Activated T-cell treated with anti-CD3 and anti-CD28 coated beads for 48 hours (primary cell): ENCODE measurements at regions not wholly inside any gene's neighbourhood (a gene's known extent, or its start where the extent isn't known, plus 50 kb on each side); places are given as distances from the start of the nearest gene placed in this dataset.
A peak's percentile ranks its signal among the peaks of the same experiment; 100 is the strongest.

Experiments
- DNase-seq: peaks from one replicate; pipeline ENCODE4 v3.0.0-alpha.2; 2020; ENCODE audit warnings: low read depth

DNA sequence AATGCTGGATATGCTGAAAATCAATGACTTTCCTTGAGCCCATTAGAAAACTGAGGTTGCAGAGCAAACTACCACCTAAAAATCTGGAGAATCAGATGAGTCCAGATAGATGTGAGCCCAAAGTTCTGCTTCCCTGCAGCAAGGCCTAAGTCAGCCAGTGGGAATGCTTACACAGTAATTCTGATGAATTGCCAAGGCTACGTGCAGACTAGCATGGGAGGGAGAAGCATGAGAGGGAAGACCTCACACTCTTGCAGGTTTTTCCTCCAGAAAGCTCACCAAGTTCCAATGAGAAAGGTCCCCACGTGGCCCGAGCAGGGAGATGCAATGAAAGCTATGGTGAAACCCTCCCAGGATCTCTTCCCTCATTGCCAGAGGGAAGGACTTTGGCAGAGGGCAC, 104.8 kb upstream of the SIRPA start:
- DNase-seq = no peak

DNA sequence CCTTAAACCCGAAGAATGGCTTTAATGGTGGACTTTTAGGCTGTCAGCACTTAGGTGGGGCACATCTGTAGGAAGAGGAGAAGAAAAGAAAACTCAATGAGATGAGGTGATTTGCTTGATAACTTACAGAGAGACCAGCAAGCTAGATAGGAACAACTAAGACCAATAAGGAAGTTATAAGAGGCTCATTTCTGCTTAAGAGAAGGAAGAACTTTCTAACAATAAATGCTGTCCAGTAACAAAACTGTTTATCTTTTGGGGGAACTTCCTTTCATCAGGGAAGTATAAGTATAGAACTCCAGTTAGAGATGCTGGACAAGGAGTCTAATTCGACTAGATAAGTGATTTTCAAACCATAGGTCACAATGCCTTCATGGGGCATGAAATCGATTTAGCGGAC, 107.2 kb upstream of the SIRPA start:
- no peak for DNase-seq

DNA sequence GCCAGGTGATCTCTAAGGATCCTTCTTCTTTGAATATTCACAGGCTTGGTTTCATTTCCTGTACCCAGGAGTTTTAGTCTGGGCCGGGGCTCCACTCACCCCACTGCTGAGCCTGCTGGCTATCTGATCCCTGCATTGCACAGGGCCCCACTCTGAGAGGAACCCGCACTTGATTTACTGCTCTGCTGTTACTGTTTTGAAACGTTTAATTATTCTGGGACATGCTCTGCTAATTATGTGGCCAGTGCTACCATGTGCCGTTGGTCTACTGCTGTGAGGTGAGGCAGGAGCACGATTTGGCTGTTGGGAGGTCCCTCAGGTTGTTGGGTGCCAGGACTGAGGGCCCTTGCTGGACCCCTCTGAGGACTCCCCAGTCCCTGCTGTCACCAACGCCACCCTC, 108.7 kb upstream of the SIRPA start:
- no peak for DNase-seq

DNA sequence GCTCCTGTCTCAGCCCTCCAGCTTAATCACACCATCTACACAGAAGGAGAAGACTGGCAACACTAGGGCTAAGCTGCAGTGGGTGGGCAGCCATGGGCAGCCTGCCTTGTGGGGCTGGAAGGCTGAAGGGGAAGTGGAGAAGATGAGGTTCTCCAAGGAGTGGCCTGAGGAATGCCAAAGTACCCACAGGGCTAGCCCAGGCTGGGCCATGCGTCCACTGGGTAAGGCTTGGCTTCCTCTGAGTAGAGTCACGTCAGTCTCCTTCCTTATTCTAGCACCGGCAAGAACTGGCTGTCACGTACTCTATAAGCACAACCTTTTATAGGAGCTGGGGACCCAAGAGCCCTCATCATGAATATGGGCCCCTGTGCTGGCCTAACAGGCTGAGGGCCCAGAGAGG, 110.6 kb upstream of the SIRPA start:
- no peak for DNase-seq

DNA sequence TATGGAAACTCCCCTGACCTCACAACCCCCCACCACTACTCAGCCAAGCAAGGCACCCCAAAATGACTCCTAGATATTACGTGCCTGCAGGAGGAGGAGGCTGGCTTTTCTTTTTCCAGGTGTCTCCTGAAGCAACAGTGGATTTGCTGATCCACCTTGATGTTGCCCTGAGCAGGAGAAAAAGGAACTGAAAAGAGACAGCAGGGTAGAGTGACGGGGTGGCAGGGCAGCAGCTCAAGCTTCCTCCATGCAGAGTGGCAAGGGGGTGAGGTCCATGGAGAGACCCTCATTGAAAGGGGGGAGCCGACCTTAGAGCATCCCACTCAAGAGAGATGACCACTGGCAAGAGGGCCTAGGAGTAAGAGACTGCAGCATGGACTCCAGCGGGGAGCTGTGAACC, 112.0 kb upstream of the SIRPA start:
- DNase-seq = no peak

DNA sequence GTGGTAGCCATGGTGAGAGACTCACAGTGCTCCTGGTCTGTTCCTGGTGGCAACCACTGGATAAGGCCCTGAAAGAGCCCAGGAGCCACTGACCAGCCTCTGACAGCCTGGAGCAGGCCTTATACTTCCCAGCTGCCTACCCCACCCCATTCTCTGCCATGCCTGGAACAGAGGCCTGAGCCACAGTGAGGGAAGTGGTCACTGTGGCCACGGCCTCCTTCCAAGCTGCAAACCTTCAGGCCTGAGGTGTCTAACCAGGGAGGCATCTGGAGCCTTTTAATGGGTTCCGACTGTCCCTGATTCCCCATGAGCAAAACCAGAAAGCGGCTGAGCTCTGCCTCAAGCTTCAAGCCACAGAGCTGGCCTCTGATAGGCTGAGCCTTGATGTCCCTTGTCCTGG, 113.0 kb upstream of the SIRPA start:
- DNase-seq = no peak

DNA sequence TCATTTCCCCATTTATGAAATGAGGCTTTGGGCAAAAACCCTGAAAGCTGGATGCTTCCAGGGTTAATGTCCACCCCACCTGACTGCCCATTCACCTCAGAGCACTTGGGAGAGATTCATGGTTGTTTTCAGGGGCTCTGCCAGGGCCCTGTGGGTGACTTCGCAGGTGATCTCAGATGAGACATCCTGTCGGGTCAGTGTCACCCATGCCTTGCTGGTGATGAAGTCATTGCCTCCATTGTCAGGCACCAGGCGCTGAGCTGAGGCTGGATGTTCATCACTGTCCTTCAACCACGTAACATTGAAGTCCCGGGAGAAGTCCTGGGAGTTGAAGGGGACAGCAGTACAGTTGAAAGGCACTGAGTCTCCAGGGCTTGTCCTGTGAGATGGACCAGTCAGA, 115.6 kb upstream of the SIRPA start:
- no peak for DNase-seq

DNA sequence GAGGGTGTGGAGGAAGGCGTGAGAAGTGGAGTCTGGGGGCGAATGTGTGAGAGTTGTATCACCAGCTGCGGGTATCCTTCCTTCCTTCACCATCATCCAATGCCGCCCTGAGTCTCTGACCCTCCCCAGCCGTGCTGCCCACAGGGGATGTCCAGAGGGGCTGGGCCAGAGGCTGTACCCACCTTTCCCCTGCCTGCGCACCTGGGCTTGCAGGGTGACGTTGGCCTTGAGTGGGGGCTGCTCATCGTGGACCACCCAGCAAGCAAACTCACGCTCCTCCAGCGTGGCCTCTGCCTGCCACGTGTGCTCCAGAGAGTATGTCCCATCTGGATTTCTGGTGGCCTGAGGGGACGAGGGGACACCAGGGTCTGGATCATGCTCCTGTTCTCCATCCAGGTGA, 116.9 kb upstream of the SIRPA start:
- no peak for DNase-seq

DNA sequence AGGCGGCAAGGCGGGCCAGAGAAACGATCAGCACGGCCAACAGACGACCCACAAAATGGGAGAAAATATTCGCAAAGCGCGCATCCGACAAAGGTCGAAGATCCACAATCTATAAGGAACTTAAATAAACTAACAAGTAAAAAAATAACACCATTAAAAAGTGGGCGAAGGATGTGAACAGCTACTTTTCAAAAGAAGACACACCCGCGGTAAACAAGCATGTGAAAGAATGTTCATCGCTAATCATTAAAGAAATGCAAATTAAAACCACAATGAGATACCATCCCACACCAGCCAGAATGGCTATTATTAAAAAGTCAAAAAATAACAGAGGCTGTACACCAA, 117.8 kb upstream of the SIRPA start:
- DNase-seq = no peak

DNA sequence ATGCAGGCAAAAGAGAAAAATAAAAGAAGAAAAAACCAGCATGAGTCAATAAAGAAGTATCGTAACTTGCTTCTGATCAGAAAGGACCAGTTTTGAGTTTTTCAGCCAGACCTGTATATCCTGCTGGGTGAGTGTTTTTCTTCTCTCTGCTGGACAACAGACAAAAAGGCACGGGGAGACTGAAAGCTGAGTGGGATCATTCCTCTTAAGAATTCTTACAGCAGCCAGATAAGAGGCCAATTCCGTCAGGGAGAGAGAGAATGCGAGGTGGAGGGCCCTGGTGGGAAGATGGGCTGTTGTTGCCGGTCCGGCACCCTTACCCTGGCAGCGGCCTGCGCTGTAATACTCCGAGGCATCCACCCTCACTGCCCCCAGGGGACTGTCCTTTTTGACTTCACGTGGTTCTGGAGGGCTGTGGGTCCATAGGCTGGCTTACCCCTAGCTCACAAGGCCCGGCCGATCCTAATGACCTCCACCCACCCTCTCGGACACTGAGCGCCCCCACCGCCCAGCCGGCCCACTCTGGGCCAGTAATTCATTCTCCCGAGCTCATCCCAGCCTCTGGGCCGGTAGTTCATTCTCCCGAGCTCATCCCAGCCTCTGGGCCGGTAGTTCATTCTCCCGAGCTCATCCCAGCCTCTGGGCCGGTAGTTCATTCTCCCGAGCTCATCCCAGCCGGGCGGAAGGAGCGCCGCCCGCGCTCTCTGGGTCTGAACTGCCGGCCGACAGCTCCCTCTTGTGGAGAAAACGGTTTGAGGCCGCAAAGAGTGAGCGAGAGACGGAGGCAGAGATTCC, 118.3 kb upstream of the SIRPA start:
- peak; percentile 79 for DNase-seq

DNA sequence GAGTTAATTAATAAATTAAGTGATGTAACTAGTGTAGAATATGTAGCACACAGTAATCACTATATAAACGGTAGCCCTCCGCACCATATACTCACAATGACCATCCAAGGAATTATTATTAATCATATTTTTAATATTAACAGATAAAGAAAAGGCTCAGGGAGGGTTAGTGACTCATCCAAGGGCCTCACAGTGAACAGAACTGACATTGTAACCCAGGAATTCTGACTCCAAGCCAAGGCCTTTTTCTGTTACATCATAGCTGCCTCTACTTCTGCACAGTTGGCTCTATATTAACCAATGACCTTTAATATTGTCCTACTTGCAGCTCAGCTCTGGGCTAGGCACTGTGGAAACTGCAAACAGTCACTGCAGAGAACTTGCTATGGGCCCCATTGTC, 117.5 kb upstream of the SIRPG start:
- no peak for DNase-seq

DNA sequence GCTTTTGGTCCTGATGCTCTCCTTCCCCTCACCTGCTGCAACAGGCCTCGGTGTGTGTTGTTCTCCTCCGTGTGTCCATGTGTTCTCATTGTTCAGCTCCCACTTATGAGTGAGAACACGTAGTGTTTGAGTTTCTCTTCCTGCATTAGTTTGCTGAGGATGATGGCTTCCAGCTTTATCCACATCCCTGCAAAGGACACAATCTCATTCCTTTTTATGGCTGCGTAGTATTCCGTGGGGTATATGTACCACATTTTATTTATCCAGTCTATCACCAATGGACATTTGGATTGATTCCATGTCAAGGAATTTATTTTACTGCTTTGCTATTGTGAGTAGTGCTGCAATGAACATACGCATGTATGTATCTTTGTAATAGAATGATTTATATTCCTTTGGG, 116.9 kb upstream of the SIRPG start:
- no peak for DNase-seq

DNA sequence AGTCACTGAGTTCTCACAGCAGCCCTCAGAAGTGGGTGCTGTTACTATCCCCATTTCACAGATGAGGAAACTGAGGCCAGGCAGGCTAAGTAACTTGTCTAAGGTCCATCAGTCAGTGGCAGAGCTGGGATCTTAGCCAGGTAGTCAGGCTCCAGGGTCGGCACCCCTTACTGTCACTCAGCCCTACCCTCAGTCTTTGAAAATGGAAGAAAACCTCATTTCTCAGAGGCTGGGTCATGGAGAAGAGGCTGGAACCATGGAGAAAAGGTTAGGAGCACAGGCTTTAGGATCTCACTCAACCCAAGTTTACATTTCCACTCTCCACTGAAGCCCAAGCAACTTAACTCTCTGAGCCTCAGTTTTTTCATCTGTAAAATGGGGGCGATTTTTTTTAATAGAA, 116.2 kb upstream of the SIRPG start:
- DNase-seq = no peak

DNA sequence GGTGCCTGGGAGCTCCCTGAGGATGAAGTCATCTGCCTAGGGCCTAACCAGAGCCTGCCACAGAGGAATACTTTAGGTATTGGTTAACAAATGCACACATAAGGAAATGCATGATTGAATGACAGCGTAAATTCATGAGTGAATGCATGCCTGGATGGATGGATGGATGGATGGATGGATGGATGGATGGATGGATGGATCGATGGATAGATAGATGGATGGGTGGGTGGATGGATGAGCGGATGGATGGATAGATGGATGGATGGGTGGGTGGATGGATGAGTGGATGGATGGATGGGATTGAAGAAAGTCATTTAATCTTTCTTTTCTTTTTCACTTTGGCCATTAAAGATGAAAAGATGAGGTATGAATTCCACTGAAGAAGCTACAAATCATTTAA, 111.9 kb upstream of the SIRPG start:
- no peak for DNase-seq

DNA sequence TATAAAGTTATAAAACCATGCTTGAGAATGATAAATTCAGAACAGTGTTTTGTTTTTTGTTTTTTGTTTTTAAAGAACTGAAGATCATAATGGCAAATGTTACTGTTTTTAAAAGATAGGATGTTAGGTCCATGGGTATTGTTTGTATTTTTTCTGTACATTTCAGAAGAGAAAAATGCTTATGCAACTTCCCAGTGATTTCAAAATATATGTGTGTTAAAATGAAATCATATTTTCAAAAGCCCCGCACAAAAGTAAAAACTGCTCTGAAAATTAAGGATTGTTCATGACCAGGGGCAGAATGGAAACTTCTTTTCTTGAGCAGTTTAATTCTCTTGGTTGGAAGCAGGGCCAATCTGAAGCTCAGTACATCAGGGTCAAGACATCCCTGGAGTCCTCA, 109.2 kb upstream of the SIRPG start:
- DNase-seq = no peak

DNA sequence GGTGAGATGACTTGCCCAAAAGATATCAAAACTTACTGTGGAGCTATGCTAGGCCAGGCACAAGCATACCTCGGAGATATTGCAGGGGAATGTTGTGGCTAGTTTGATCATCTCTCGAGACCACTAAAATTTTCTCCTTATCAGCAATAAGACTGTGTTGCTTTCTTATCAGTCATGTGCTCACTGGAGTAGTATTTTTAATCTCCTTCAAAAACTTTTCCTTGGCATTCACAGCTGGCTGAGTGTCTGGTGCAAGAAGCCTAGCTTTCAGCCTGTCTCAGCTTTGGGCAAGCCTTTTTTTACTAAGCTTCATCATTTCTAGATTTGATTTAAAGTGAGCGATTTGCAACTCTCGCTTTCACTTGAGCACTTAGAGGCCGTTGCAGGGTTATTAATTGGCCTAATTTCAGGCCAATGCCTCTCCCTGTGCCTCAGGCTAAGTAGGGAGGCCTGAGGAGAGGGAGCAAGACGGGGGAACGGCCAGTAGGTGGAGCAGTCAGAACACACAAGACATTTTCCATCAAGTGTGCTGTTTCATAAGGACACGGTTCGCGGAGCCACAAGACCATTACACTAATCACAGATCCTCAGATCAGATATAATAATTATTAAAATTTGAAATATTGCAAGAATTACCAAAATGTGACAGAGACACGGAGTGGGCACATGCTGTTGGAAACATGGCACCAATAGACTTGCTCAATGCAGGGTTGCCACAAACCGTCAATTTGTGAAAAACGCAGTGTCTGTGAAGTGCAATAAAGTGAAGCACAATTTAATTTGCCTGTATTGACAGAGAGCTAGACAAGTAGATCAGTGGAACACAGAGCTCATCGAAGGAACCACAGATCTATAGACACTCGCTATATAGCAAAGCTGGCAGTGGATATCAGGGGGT, 106.8 kb upstream of the SIRPG start:
- DNase-seq = peak; percentile 52

DNA sequence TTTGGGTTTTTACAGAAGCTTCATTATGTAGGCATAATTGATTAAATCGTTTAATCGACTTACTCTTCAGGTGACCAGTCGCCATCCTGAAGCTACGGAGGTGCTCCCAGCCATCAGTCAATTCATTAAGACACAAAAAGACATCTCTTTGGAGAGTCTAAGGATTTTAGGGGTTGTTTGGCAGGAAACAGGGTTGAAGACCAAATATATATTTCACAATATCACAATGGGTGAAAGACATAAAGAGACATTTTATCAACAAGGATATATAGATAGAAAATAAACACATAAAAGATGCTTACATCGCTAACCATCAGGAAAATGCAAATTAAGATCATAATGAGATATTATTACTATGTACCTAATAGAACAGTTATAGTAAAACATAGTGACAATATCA, 104.0 kb upstream of the SIRPG start:
- no peak for DNase-seq

DNA sequence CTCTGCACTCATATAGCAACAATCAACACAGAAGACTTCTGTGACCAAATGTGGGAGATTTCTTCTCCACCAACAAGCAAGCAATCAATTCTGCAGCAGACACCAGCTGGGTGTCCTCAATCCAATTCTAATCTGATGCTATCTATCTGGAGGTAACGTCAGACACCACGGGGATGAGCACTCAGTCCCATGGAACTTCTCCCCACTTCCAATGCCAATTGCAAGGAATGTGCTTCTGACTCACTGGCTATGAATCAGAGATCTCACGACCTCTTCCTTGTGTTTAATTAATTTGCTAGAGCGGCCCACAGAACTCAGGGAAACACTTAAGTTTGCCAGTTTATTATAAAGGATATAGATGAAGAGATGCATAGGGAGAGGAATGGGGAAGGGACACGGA, 103.5 kb upstream of the SIRPG start:
- DNase-seq = no peak

DNA sequence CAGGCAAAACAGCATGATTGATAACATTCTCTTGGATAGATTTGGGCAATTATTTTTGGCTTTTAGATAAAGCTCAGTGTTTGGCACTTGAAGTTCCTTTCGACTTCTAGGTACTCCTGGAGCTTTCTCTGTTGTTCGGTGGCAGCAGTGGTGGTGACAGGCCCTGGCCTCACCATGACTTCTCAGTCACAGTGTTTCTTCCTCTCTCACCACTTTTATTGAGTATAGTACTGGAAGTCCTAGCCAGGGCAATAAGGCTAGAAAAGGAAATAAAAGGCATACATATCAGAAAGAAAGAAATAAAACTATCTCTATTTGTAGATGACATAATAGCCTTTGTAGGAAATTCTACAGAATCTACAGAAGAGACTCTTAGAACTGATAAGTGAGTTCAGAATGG, 101.2 kb upstream of the SIRPG start:
- DNase-seq = no peak

DNA sequence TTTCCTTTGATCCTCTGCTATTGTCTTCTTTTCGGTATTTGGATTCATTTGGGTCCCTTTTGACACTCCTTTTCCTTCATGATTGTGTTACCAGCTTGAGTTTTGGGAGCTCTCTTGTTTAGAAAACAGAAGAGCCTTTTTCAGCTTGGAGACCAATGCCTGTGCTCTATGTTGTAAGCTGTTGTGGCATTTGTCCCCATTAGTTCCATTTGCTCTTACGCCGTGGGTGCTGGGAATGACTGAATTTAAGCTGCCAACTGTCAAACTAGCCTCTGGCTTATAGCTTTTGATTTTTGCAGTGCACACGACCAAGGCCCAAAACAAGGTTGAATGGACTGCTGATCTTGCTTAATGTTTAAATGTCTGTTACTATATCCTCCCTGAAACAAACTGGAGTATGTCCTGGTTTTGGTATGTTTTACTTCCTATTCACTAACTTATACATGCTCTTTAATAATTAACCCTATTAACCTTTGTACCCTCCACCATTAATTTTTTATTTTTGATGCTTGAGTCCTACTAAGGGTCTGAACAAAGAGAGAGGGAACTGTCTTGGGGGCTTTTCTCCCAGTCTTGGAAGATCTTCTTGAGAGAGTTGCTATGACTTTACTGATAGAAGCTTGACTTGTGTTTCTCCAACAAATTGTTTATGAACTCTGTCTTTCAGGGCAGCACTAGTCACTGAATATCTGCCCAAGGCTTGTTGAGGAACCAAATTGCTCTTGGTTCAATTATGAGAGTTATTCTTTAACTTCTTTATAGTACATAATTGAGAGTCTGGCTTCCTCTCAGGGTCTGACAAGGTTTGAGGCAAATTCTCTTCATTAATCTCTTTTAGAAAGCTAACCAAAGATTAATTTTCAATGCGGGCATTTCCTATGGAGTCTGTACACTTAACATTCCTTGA, 100.3 kb upstream of the SIRPG start:
- DNase-seq = no peak

DNA sequence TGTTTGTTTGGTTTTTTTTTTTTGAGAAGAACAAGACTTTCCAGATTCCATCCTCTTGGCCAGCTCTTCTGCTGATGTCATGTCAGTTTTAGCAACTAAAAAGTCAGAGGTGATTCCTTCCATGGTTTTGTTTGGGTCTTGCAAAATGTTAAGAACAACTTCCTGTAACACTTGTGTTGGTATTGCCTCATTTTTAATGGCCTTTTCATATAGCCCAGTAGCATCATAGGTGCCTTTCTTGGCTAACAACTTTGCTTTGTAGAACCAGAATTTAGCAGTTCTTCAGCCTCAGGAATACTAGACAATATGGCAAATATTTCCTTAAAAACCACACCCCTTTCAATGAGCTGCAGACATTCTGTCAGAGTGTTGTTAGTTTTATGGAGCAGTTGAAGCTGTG, 99.5 kb upstream of the SIRPG start:
- no peak for DNase-seq

DNA sequence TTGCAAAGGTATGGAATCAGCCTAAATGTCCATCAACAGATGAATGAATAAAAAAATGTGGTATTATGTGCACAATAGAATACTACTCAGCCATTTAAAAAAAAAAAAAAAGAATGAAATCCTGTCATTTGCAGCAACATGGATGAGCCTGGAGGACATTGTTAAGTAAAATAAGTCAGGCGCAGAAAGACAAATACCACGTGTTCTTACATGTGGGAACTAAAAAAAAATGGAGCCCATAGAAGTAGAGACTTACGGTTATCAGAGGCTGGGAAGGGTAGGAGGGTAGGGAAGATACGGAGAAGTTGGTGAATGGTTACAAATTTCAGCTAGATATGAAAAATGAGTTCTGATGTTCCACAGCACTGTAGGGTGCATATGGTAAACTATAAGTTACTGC, 97.2 kb upstream of the SIRPG start:
- DNase-seq = no peak

DNA sequence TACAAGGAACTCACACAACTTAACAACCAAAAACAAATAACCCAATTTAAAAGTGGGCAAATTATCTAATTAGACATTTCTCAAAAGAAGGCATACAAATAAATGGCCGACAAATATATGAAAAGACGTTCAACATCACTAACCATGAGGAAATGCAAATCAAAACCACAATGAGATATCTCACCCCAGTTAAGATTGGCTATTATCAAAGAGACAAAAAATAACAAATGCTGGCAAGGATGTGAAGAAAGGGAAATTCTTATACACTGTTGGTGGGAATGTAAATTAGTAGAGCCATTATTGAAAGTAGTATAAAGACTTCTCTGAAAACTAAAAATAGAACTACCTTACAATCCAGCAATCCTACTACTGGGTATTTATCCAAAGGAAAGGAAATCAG, 96.7 kb upstream of the SIRPG start:
- DNase-seq = no peak
